GM12878 (cell line): ENCODE measurements at regions not wholly inside any gene's neighbourhood (a gene's known extent, or its start where the extent isn't known, plus 50 kb on each side); places are given as distances from the start of the nearest gene placed in this dataset.
"Not testable (repeated sequence)": the region's sequence is repeated elsewhere in the genome, so short reads cannot be mapped to it uniquely, and the experiment has no call there.

Source experiments
- ATAC-seq: fragments of 200-7000 bp; cut with Tn5 transposase; 3 replicates; pipeline ENCODE4 v1.9.1; 2020; ENCODE audit warnings: mild to moderate bottlenecking, moderate library complexity
- BruUV-seq: library from RNA; stranded (reverse); fragments of 400-500 nt; replicated peaks from 2 replicates; lab custom pipeline; 2021; lab: Mats Ljungman, UMichigan
- CTCF ChIA-PET: fragments of 300-600 bp; sonication (Branson Sonifier 250); formaldehyde crosslinking; extraction: SDS; loops from one replicate; lab custom pipeline; 2021; ENCODE audit warnings: inconsistent platforms; lab: Yijun Ruan, JAX
- POLR2A ChIA-PET: fragments of 350-600 bp; formaldehyde crosslinking; extraction: SDS; loops from one replicate; lab custom pipeline; 2021; ENCODE audit warnings: inconsistent platforms; lab: Charles Lee
- RAD21 ChIA-PET: fragments of 300-600 bp; sonication (Branson Sonifier 250); formaldehyde crosslinking; loops from one replicate; lab custom pipeline; 2023; ENCODE audit warnings: antibody characterized with exemption; ENCODE audit not compliant: unreplicated experiment; lab: Charles Lee
- SMC1A ChIA-PET: fragments of 300-600 bp; sonication (Branson Sonifier 250); formaldehyde crosslinking; loops from one replicate; lab custom pipeline; 2023; ENCODE audit not compliant: unreplicated experiment, uncharacterized antibody; lab: Charles Lee
- DNase-seq: peaks from one replicate; pipeline ENCODE4 v3.0.0-alpha.2; 2011; ENCODE audit warnings: low read depth, low spot score
- FAIRE-seq: peaks from 3 replicates; lab custom pipeline; 2011; peaks lifted over from hg19 to GRCh38; lab: Jason Lieb, UNC
- H2AFZ ChIP-seq: 2 replicates; pipeline ENCODE4 v1.6.0; 2011; ENCODE audit warnings: low read depth, low read length, control low read depth; ENCODE audit not compliant: control insufficient read depth
- H3K27ac ChIP-seq: 2 replicates; pipeline ENCODE4 v1.5.1; 2011; ENCODE audit warnings: control low read depth; ENCODE audit not compliant: control insufficient read depth, insufficient read depth
- H3K27me3 ChIP-seq, 2 experiments: replicated peaks in 1 of 2; 2 replicates each; pipeline versions ENCODE4 v1.6.0 to v1.6.1; 2011; ENCODE audit warnings: low read length in 1 of 2; ENCODE audit not compliant: control insufficient read depth in 2 of 2, insufficient read depth in 2 of 2
- H3K36me3 ChIP-seq, 2 experiments: 2 replicates each; pipeline ENCODE4 v1.5.1; 2011; ENCODE audit warnings: low read length in 1 of 2; ENCODE audit not compliant: control insufficient read depth in 2 of 2, insufficient read depth in 2 of 2
- H3K4me1 ChIP-seq: 2 replicates; pipeline ENCODE4 v1.6.1; 2011; ENCODE audit warnings: mild to moderate bottlenecking, low read length, moderate library complexity, mixed read lengths; ENCODE audit not compliant: control insufficient read depth, insufficient read depth
- H3K4me2 ChIP-seq: 2 replicates; pipeline ENCODE4 v1.6.0; 2011; ENCODE audit warnings: control low read depth; ENCODE audit not compliant: control insufficient read depth, insufficient read depth
- H3K4me3 ChIP-seq: fragments of 200-600 bp; sonication (generic); 2 replicates; pipeline ENCODE4 v1.5.1; 2016
- H3K79me2 ChIP-seq: 2 replicates; pipeline ENCODE4 v1.6.0; 2011; ENCODE audit warnings: low read length; ENCODE audit not compliant: control insufficient read depth, insufficient read depth
- H3K9ac ChIP-seq: 2 replicates; pipeline ENCODE4 v1.8.0; 2011; ENCODE audit warnings: low read length, control low read depth, mixed read lengths; ENCODE audit not compliant: control insufficient read depth, insufficient read depth
- H3K9me3 ChIP-seq: replicated peaks from 3 replicates; pipeline ENCODE4 v1.5.1; 2011; ENCODE audit warnings: mild to moderate bottlenecking, low read length; ENCODE audit not compliant: control insufficient read depth, insufficient read depth
- H4K20me1 ChIP-seq: 2 replicates; pipeline ENCODE4 v1.6.0; 2011; ENCODE audit not compliant: control insufficient read depth, insufficient read depth
- EZH2 ChIP-seq: IDR thresholded peaks from 2 replicates; pipeline ENCODE4 v1.6.1; 2012; ENCODE audit warnings: low read depth, mild to moderate bottlenecking, control low read depth, inconsistent platforms, low read length, borderline replicate concordance; ENCODE audit not compliant: control insufficient read depth
- FOS ChIP-seq: IDR thresholded peaks from 3 replicates; pipeline ENCODE4 v1.6.1; 2011; ENCODE audit warnings: borderline replicate concordance; ENCODE audit not compliant: insufficient read length; ENCODE audit errors: extremely low read depth
- PAX8 ChIP-seq: fragments of 450-650 bp; IDR thresholded peaks from 2 replicates; pipeline ENCODE4 v1.6.1; 2017; ENCODE audit warnings: mild to moderate bottlenecking, moderate library complexity
- SMC3 ChIP-seq: IDR thresholded peaks from 2 replicates; pipeline ENCODE4 v1.6.1; 2011; ENCODE audit warnings: low read length, improper control_type of control experiment, borderline replicate concordance
- SREBF1 ChIP-seq: IDR thresholded peaks from 2 replicates; pipeline ENCODE4 v1.6.1; 2012; ENCODE audit warnings: mild to moderate bottlenecking, low read length
- TCF7 ChIP-seq: IDR thresholded peaks from 2 replicates; pipeline ENCODE4 v1.6.1; 2014; ENCODE audit warnings: antibody characterized with exemption, borderline replicate concordance
- WGBS: methylation state at CpG from one replicate; pipeline ENCODE4 v1.1.6; 2016; ENCODE audit warnings: low lambda C conversion rate; ENCODE audit not compliant: insufficient replicate concordance, insufficient coverage; ENCODE audit errors: missing lambda C conversion rate; 5-methylcytosine and 5-hydroxymethylcytosine counted together
- in situ Hi-C: fragments of 300-500 bp; cut with MboI; formaldehyde crosslinking; loops from 9 replicates; pipeline ENCODE4 v1.14.3; 2018; ENCODE audit warnings: mixed read lengths
- intact Hi-C: fragments of 100-400 bp; cut with micrococcal nuclease; formaldehyde crosslinking; loops from one replicate; pipeline ENCODE4 v1.14.2; 2022; ENCODE audit not compliant: unreplicated experiment

DNA sequence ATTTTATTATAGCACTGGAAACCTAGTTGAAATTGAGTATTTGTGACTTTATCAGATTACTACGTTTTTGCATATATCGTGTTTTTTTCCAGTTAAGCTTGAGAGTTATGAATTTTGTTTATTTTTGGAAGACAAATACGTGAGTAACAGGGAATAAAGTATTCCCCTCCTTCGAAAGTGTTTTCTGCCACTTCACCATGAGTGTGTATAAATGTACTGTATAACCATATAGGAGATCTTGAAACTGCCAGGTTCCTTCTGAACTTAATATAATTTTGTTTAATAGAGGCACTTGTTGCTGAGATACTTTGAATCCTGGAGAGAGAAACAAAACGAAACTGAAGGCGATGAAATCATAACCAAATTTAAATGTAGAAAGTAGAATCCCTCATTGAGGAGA lies 1004.4 kb upstream of the ZEB2 start:
- Histone ChIP-seq H2AFZ (no peak overlapping the region), H3K4me2 (no peak overlapping the region), H4K20me1 (no peaks in the 10 kb centered on the region), H3K9ac (no peak overlapping the region), H3K4me3 (no peak overlapping the region), H3K27me3 (no peaks in the 10 kb centered on the region), H3K27ac (no peak overlapping the region), H3K9me3 (no peaks in the 10 kb centered on the region), H3K79me2 (no peaks in the 10 kb centered on the region), H3K36me3 (no peaks in the 10 kb centered on the region), H3K4me1 (no peaks in the 10 kb centered on the region)
- WGBS = 27% methylated on average over 6 of the region's 6 CpGs
- intact Hi-C loops = no loop called here
- ChIA-PET SMC1A (interaction anchor here (1.0 kb wide), 1 partner anchor 228 kb away, joined by 3 read pairs; no protein-coding TSS in a partner anchor), RAD21 (no interaction called here), CTCF (no interaction called here)
- TF ChIP-seq SREBF1 (no peak), TCF7 (no peak), EZH2 (no peak), SMC3 (no peak), FOS (no peak), PAX8 (no peak)
- TF ChIP-seq, all 136 proteins: peak for 0
- no peak for FAIRE-seq
- in situ Hi-C loops = no loop called here
- no TSS peak for BruUV-seq
- no peak for ATAC-seq
- POLR2A ChIA-PET = no interaction called here
- no peak for DNase-seq

- H4K20me1 ChIP-seq, FAIRE-seq, in situ Hi-C loops, H3K9me3 ChIP-seq, intact Hi-C loops, POLR2A ChIA-PET, BruUV-seq, DNase-seq, H3K4me3 ChIP-seq, RAD21 ChIA-PET, H3K4me2 ChIP-seq, H3K4me1 ChIP-seq, H3K9ac ChIP-seq, H3K27ac ChIP-seq, ATAC-seq, CTCF ChIA-PET, H3K79me2 ChIP-seq, H2AFZ ChIP-seq, H3K36me3 ChIP-seq, H3K27me3 ChIP-seq, SMC1A ChIA-PET: not testable (repeated sequence)
- 58% methylated on average over 5 of the region's 5 CpGs for WGBS
These were observed 999.3 kb upstream of the ZEB2 start for GRCh38 chr2:145519254-145519653.
